Mesothelial cell of epicardium (in vitro differentiated cells): ENCODE measurements at regions not wholly inside any gene's neighbourhood (a gene's known extent, or its start where the extent isn't known, plus 50 kb on each side); places are given as distances from the start of the nearest gene placed in this dataset.
A peak's percentile ranks its signal among the peaks of the same experiment; 100 is the strongest.

Source experiments
- DNase-seq, 2 experiments: peaks; one replicate each; pipeline ENCODE4 v3.0.0; 2021; ENCODE audit warnings: low spot score in 2 of 2; ENCODE audit not compliant: unreplicated experiment in 2 of 2
- H3K27ac Mint-ChIP-seq: 2 replicates; pipeline ENCODE4 v1.8.0; 2021; ENCODE audit warnings: mixed read lengths
- H3K27me3 Mint-ChIP-seq: 2 replicates; pipeline ENCODE4 v1.8.0; 2021; ENCODE audit warnings: low read depth, mixed read lengths
- H3K36me3 Mint-ChIP-seq: 2 replicates; pipeline ENCODE4 v1.8.0; 2021; ENCODE audit warnings: mixed read lengths
- H3K4me1 Mint-ChIP-seq: 2 replicates; pipeline ENCODE4 v1.8.0; 2021; ENCODE audit warnings: mixed read lengths
- H3K4me3 Mint-ChIP-seq: 2 replicates; pipeline ENCODE4 v1.8.0; 2021; ENCODE audit warnings: mild to moderate bottlenecking, moderate library complexity, mixed read lengths
- H3K9me3 Mint-ChIP-seq: 2 replicates; pipeline ENCODE4 v1.8.0; 2021; ENCODE audit warnings: mixed read lengths
- TF ChIP-seq, protein P1 (sequence below): fragments of 200-600 bp; sonication (generic); IDR thresholded peaks from one replicate; pipeline ENCODE4 v1.5.0; 2021; ENCODE audit warnings: antibody characterized with exemption; ENCODE audit not compliant: unreplicated experiment

DNA sequence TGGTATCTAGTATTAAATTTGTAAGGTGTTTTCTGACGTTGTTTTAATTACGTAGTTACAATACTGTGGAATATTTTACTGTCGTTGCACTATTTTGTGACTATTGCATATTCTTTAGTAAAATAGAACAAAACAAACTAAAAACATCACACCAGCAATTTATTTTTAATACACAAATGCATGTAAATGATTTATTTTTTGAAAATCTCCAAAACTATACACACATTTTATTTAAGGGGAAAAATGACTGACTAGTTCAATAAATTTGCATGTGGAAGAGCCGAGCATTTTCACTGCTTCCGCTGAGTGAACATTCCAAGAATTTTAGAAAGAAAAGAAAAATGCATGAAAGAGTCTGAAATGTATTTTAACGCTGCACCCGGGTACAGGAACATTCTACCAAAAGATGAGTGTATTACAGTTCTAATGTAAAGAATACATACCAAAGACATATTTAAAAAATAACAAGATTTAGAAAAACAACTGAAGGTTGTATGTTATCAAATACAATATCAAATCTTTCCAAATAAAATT, 257.7 kb downstream of the MEIS1 start:
- Mint-ChIP-seq H3K9me3 (no peaks in the 10 kb centered on the region), H3K4me1 (peaks cover 94% of the 10 kb centered on the region), H3K36me3 (no peaks in the 10 kb centered on the region), H3K27ac (peak overlapping the region; percentile 88), H3K4me3 (peak overlapping the region; percentile 52), H3K27me3 (no peaks in the 10 kb centered on the region)
- DNase-seq = no peak
- TF ChIP-seq, protein P1, sequence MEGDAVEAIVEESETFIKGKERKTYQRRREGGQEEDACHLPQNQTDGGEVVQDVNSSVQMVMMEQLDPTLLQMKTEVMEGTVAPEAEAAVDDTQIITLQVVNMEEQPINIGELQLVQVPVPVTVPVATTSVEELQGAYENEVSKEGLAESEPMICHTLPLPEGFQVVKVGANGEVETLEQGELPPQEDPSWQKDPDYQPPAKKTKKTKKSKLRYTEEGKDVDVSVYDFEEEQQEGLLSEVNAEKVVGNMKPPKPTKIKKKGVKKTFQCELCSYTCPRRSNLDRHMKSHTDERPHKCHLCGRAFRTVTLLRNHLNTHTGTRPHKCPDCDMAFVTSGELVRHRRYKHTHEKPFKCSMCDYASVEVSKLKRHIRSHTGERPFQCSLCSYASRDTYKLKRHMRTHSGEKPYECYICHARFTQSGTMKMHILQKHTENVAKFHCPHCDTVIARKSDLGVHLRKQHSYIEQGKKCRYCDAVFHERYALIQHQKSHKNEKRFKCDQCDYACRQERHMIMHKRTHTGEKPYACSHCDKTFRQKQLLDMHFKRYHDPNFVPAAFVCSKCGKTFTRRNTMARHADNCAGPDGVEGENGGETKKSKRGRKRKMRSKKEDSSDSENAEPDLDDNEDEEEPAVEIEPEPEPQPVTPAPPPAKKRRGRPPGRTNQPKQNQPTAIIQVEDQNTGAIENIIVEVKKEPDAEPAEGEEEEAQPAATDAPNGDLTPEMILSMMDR = no peak

DNA sequence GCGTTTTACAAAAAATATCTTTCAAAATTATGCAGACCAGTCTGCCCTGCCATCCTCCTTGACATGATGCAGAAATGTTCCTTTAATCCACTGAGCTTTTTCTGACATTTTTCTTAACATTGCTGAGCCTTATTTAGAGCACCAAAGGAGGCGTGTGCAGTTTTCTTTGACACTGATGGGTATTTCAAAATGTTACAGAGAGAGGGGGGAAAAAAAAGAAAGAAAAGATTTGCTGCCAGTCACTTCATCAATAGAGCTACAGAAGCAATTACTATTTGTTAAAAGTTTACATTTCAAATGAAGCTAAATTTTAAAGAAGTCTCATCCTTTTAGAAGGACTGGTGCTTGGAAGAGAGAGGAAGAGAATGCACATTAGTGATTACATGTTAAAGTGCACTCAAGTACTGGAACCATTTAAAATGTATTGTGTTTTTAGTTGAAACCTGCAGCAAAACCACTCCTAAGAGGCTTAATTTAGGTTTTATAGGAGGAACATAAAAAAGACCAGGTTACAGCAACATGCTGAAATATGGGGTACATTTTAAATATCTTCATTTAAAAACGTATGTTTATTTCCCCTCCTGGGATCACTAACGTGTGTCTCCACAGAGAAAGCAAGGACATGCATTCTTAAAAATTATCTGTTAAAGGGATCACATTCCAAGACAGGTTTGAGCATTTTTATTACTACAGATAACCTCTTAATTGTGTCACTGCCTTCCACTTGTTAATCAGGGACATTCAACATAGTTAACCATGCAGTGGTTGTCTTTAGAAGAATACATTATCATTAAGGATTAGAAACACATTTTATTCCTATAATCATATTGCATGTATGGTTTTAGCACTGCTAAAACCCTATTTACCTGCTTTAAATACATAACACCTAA, 258.4 kb downstream of the MEIS1 start:
- Mint-ChIP-seq H3K4me3 (peak overlapping the region; percentile 52), H3K27me3 (no peaks in the 10 kb centered on the region), H3K27ac (peak overlapping the region; percentile 88), H3K4me1 (peaks cover 94% of the 10 kb centered on the region), H3K36me3 (no peaks in the 10 kb centered on the region), H3K9me3 (no peaks in the 10 kb centered on the region)
- no peak for DNase-seq
- TF ChIP-seq, protein P1 = no peak

DNA sequence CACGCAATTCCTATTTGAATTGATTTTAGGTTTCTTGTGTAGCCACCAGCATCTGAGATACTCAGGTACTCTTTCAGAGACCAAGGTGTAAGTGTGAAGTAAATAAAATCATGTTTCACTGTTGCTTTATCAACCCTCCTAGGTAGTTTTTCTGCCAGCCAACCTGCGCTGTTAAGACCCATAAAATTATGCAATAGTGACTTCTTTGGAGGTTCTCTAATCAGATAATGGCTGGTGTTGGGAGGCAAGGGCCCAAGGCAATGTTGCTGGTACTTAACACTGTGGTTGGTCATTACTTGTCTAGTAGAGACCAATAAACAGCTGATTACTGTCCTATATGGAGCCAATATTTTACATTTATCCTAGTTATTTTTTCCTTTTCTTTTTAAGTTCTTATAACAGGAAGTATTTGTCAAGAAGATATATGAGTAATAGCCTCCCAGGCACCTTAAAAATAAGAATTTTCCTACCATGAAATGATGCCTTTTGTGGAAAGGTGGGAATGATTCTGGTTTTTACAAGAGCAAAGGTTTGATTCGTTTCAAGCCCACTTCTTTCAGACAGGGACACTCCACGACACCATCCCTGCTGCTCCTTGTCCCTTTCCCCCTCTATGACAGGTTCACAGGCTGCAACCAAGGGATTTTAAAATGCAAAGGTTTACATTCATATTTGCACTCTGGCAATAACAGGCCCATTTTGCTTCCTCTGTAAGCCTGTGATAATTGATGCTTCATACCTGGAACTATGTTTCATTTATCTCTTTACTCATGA, 259.3 kb downstream of the MEIS1 start:
- H3K4me3 Mint-ChIP-seq = peak overlapping the region; percentile 52
- no peak for DNase-seq
- no peaks in the 10 kb centered on the region for H3K36me3 Mint-ChIP-seq
- no peaks in the 10 kb centered on the region for H3K27me3 Mint-ChIP-seq
- no peaks in the 10 kb centered on the region for H3K9me3 Mint-ChIP-seq
- TF ChIP-seq, protein P1 = no peak
- peak overlapping the region; percentile 88 for H3K27ac Mint-ChIP-seq
- H3K4me1 Mint-ChIP-seq = peaks cover 94% of the 10 kb centered on the region

DNA sequence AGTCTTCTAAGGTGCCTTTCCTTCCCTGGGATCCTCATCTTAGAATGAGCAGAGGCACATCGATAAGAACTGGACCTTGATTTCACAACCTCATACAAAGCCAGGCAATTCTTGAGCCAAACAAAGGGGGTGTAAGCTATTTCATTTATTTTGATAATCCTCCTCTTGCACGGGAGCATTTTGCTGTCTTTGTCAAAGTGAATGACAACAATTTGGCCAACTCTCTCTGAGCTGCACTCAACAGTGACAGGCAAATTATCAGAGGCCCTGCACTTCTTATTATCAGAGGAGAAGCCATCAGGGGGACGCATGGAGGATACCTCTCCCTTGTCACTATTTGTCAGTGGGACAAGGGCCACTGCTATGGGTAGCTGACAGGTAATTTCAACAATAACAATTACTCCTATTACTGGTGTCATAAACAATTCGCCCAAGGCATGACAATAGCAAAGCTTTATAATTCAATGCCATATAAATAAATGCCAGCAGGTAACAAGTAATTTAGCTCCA, 260.4 kb downstream of the MEIS1 start:
- Mint-ChIP-seq H3K27me3 (no peaks in the 10 kb centered on the region), H3K27ac (peak overlapping the region; percentile 88), H3K9me3 (no peaks in the 10 kb centered on the region), H3K4me3 (no peak overlapping the region), H3K4me1 (peaks cover 94% of the 10 kb centered on the region), H3K36me3 (no peaks in the 10 kb centered on the region)
- TF ChIP-seq, protein P1 = no peak
- DNase-seq = no peak

DNA sequence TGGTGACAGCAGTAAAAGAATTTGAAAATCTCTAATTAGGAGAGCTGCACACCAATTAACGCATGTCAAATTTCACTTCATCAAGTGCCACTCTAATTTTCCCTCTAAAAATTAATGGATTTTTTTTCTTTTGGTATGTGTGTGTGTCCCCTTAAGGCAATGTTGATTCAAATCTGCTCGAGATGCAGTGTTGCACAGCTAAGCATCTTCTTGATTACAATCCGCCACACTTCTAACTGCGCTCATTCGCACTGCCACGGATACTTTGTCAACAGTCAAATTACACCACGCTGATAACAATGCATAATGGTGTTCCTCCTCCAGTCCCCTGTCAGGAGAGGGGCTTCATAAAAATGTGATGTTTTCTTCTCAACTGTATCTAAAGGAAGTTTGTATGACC, 261.4 kb downstream of the MEIS1 start:
- Mint-ChIP-seq H3K9me3 (no peaks in the 10 kb centered on the region), H3K36me3 (no peaks in the 10 kb centered on the region), H3K4me1 (peaks cover 92% of the 10 kb centered on the region), H3K4me3 (peak overlapping the region; percentile 7), H3K27me3 (no peaks in the 10 kb centered on the region), H3K27ac (peak overlapping the region; percentile 88)
- DNase-seq = no peak
- TF ChIP-seq, protein P1 = no peak
